Forelimb muscle (tissue), 1 donor: ENCODE measurements at regions not wholly inside any gene's neighbourhood (a gene's known extent, or its start where the extent isn't known, plus 50 kb on each side); places are given as distances from the start of the nearest gene placed in this dataset.

Source experiments
- DNase-seq: peaks from one replicate; pipeline ENCODE4 v3.0.0-alpha.2; 2013; ENCODE audit warnings: low read depth

GRCh38 chr13:50679321-50679720 lies 164.2 kb downstream of the DLEU7 start:
- DNase-seq = no peak

DNA sequence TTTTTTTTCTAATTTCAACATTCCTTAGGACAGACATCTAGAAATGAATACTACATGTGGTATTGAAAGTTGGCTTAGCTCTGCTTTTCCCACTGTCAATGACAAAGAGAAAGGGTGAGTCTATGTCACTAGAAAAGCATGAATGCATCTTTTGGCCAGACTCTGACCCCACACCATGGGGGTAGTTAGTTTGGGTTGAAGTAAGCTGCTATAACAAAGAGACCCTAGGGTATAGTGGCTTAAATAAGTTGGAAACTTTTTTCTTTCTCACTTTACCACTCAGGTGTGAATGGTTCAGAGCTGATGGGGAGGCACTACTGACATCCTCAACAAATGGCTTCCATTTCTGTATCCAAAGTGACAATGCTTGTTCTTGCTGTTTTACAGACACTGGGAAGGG lies 161.5 kb downstream of the DLEU7 start:
- DNase-seq = no peak

GRCh38 chr13:50682966-50683365 lies 160.5 kb downstream of the DLEU7 start:
- no peak for DNase-seq

DNA sequence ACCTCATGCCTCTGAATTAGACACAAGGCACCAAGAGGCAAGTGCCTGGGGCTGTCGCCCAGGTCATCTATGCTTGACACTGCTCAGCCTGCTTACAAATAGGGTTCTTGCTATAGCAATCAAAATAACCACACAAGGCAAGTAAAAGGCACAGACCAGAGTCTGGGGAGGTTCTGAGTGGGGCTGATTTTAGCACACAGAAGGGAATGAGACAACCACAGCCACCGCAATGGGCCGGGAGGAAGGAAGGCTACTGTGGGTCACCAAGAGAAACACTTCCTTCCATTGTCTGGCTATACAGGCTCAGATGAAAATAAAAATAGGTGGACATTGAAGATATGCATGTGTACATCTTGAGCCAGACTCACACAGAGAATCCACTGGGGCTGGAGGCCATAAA lies 159.1 kb downstream of the DLEU7 start:
- DNase-seq = no peak

GRCh38 chr13:50685491-50685890 lies 158.0 kb downstream of the DLEU7 start:
- DNase-seq = peak; percentile 45

GRCh38 chr13:50685956-50686355 lies 157.5 kb downstream of the DLEU7 start:
- no peak for DNase-seq

DNA sequence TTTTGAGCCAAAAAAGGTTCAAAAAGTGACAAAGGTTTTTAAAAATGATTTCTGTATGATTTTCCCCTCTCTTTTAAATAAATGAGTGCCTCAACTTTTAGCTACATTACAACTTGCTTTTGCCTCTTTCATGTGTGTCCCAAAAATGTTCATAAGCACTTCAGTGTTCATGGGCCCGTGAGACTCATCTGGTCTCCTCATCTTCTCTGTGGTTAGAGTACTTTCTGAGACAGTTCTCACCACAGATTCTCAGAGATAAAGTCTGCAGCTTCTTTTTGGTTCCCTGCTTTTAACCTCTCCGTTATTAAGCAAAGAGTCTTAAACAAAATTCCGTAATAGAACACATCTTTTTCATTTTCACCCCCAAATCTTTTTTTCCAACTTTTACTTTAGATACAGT lies 156.9 kb downstream of the DLEU7 start:
- DNase-seq = no peak

DNA sequence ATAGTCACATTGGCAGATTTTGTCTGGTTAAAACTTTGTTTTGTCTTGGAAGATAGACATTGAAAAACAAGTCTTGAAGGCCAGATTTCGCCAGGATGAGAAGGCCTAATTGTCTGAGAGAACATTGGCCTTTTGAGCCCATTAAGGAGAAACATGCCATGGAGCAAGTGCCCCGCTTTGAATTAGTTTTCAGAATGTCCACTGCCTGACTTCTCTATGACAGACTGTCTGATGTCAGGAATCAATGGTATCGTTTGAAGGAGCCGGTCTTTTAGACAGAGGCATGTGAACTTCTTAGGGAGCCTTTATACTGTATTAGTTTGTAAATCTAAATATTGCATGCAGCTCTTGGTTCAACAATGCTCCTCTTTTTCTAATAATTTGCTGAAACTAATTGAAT lies 155.9 kb downstream of the DLEU7 start:
- no peak for DNase-seq

DNA sequence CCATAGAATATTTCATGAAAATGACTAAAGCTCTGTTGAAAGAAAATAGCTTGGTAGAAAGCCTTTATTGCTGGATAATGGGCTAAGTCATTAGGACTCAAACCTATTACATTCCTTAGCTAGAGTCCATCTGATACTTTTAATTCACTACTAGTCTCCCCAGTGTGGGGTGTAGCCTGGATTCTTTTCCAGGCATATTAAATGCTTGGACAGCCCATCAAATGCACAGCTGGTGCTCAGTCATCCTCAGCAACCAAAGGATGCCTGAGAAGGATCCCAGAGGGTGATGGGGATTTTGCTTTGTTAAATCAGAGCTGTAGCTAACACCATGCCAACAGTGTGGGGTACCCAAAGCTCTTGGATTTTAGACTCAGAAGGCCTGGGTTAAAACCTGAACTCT lies 153.5 kb downstream of the DLEU7 start:
- DNase-seq = no peak

GRCh38 chr13:50691176-50691680 lies 152.3 kb downstream of the DLEU7 start:
- no peak for DNase-seq

- no peak for DNase-seq
Observed at GRCh38 chr13:50691681-50692263, 151.7 kb downstream of the DLEU7 start.

DNA sequence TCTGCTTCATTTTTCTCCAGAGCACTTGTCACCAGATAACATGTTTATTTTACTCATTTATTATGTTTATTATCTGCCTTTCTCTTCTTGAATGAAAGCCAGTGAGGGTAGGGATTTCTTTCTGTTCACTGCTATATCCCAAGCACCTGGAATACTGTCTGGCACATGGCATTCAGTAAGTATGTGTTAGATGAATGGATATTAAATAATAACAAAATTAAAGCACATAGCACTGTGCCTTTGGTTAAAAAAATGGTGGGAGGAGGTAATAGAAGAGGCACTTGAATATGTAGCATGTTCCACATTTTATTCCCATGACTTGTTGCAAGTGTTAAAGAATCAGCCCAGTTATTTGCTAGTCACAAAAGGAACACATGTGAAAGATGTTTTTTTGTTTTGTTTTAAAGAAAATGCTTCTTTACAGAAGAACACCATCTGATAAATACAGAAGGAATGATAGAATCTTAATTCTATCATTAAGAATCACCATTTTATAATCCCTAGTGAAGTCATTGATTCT lies 151.0 kb downstream of the DLEU7 start:
- DNase-seq = no peak

GRCh38 chr13:50693727-50694126 lies 149.8 kb downstream of the DLEU7 start:
- no peak for DNase-seq

DNA sequence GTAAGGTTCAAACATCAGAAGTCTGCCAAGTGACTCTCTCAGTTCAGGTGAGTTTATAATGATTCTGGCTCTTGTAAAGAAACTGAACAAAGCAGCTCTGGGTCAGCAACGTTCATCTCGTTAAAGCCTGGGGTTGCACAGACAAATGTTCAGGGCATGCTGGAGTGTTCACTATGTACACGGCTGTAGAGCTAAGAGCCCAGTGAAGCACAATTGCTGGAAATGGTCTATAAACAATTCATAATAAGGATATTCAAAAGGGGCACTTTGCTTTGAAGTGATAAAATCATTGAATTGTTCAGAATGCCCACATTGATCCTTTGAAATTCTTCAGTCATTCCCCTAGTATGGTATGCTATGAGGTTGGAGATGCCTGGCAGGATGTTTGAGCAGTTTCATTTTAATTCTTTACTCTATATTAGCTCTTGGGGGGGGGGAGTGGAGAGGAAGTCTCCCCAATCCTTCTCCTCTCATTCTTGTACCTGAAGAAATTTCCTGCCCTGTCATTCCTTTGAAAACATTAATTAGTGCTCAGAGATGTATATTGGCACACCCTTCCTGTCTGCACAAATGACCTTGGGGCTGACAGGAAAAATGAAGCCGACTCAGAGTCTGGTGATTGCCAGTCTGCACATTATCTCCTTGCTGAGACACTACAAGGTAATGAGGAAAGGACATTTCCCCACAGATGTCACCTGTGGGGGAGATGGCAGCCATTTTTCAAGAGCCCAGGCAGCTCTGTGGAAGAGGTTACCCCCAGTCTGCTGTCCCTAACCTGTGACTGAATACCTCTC lies 145.5 kb downstream of the DLEU7 start:
- no peak for DNase-seq

DNA sequence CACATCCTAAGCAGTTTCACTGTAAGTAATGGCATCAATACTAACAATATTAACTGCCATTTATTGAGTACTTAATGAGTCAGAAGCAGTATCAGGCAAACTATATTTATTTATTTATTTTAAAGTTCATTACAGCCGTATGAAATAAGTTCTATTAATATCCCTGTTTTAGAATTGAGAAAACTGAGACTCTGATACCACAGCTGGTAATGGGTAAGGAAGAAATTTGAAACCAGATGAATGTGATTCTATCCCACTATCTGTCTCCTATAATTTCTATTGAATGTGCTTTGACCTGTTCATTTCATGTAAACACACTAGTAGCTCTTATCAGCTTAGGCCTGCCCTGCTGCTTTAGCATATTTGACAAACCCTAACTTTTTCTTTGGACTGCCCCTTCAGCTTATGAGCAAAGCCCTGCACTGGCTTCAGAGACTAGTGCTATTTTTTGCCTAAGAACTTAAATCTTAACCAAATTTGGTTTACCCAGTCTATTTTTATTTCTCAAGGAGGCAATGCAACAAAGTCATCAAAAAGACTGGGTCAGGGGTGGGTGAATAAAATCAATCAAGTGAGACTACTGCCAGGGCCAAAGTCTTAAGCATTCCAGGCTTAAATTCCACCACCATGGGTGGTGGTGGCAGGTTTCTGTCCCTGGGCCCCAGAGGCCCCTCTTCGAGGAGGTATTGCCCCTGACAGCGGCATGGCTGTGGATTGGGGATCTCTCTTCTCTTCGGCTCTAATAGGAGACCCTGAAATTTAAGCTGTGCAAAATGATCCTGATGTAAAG lies 143.4 kb downstream of the DLEU7 start:
- DNase-seq = no peak

DNA sequence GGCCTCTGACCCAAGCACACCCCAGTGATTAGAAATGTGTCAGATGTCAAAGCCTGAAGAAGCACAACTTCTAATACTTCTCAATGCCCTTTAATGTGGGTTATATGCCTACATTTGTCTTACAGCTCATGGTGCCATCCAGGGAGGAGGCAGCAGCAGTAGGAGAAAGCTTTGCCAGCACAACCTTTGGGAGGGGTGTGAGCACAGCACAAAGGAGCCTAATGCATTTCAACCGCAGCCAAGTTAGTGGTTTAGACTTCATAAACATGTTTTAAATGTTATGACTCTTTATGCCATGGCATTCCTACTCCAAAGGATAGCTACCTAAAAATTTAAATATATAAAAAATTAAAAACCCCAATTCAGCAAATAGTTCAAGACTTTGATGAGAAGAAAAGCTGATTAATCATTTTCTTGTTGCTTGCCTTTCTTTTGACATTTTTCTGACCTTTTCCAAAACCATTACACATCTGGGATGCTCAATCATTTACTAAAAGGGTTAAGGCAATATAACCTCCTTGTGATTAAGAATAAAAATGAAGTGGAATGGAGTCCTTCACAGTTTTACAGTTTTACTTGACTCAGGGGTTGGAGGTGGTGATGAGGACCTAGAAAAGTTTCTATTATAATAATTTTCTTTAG lies 142.7 kb downstream of the DLEU7 start:
- DNase-seq = no peak

- DNase-seq = no peak
Observed at GRCh38 chr13:50701469-50701868, 142.0 kb downstream of the DLEU7 start.

- DNase-seq = no peak
Observed at GRCh38 chr13:50706505-50706904, 137.0 kb downstream of the DLEU7 start.

GRCh38 chr13:50707628-50708027 lies 135.9 kb downstream of the DLEU7 start:
- DNase-seq = no peak

DNA sequence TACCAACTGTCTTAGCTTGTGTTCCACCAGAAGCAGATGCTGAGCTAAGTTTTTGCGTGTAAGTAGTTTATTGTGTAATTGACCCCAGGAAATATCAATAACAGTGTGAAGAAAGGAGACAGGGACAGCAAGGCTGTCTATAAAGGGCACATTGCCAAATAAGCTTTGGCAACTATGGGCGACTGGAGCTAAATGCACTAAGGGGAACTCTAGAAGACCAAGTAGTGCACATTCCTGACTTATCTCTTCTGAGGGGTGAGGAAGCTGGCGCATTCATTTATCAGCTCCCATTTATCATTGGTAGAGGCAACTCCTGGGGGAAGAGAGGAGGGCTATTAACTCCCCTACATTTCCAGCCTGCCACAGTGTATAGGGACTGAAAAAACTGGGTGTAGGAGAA lies 135.0 kb downstream of the DLEU7 start:
- DNase-seq = no peak

DNA sequence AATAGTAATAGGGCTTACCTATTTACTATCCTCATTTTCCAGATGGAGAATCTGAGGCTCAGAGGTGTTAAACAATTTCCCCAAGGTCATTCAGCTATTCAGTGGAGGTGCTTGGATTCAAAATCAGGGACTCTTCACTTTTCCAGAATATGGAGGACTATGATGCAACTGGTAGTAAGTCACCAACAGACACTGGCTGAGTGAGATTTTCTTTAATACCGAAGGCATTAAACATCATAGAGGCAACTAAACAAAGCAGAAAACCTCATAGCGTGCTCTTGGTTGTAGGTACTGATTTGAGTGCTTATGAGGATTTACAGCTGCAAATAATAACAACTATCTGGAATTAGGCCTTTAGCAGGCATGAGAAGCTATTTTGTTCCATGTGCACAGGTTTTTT lies 134.4 kb downstream of the DLEU7 start:
- DNase-seq = no peak
